ENCODE measurements at regions not wholly inside any gene's neighbourhood (a gene's known extent, or its start where the extent isn't known, plus 50 kb on each side); places are given as distances from the start of the nearest gene placed in this dataset.
"Not testable (repeated sequence)": the region's sequence is repeated elsewhere in the genome, so short reads cannot be mapped to it uniquely, and the experiment has no call there.

- not testable (repeated sequence) for H3K9me3 Mint-ChIP-seq, H3K27ac Mint-ChIP-seq, H3K4me1 Mint-ChIP-seq, DNase-seq, ATAC-seq, H3K4me3 Mint-ChIP-seq, H3K27me3 Mint-ChIP-seq
These were observed 201.5 kb upstream of the IRAK1BP1 start for GRCh38 chr6:78665819-78666218.

GRCh38 chr6:78666764-78667163 is 200.6 kb upstream of the IRAK1BP1 start:
- Mint-ChIP-seq H3K4me1 (no peaks in the 10 kb centered on the region), H3K9me3 (no peaks in the 10 kb centered on the region), H3K4me3 (no peak overlapping the region), H3K27ac (no peak overlapping the region), H3K27me3 (no peaks in the 10 kb centered on the region)
- no peak for DNase-seq
- no peak for ATAC-seq

- Mint-ChIP-seq H3K4me1 (no peaks in the 10 kb centered on the region), H3K27ac (no peak overlapping the region), H3K9me3 (no peaks in the 10 kb centered on the region), H3K27me3 (no peaks in the 10 kb centered on the region), H3K4me3 (no peak overlapping the region)
- DNase-seq: no peak
- no peak for ATAC-seq
These were observed 197.2 kb upstream of the IRAK1BP1 start for GRCh38 chr6:78670156-78670555.

GRCh38 chr6:78670802-78671201 is 196.5 kb upstream of the IRAK1BP1 start:
- no peak for ATAC-seq
- Mint-ChIP-seq H3K9me3 (no peaks in the 10 kb centered on the region), H3K27ac (no peak overlapping the region), H3K4me3 (no peak overlapping the region), H3K27me3 (no peaks in the 10 kb centered on the region), H3K4me1 (no peaks in the 10 kb centered on the region)
- DNase-seq: no peak

GRCh38 chr6:78676069-78677007 is 191.0 kb upstream of the IRAK1BP1 start:
- H3K27ac Mint-ChIP-seq, ATAC-seq, H3K27me3 Mint-ChIP-seq, H3K4me3 Mint-ChIP-seq, DNase-seq, H3K4me1 Mint-ChIP-seq: not testable (repeated sequence)
- peaks cover 0 to 19% of the 10 kb centered on the region in 2 donors for H3K9me3 Mint-ChIP-seq

- H3K4me3 Mint-ChIP-seq: no peak overlapping the region
- no peak overlapping the region for H3K27ac Mint-ChIP-seq
- peaks cover 0 to 4% of the 10 kb centered on the region in 2 donors for H3K9me3 Mint-ChIP-seq
- no peaks in the 10 kb centered on the region for H3K27me3 Mint-ChIP-seq
- no peaks in the 10 kb centered on the region for H3K4me1 Mint-ChIP-seq
- DNase-seq: no peak
- no peak for ATAC-seq
These were observed 178.7 kb upstream of the IRAK1BP1 start for GRCh38 chr6:78688668-78689067.

GRCh38 chr6:78693835-78694234 is 173.5 kb upstream of the IRAK1BP1 start:
- DNase-seq: no peak

GRCh38 chr6:78694628-78695027 is 172.7 kb upstream of the IRAK1BP1 start:
- H3K27me3 Mint-ChIP-seq, ATAC-seq, H3K27ac Mint-ChIP-seq: not testable (repeated sequence)

More at GRCh38 chr6:78693835-78694234, 173.5 kb upstream of the IRAK1BP1 start:
- Mint-ChIP-seq H3K4me1 (no peaks in the 10 kb centered on the region), H3K9me3 (peaks cover 8 to 14% of the 10 kb centered on the region in 2 donors), H3K27me3 (no peaks in the 10 kb centered on the region), H3K4me3 (no peak overlapping the region), H3K27ac (no peak overlapping the region)
- no peak for ATAC-seq

GRCh38 chr6:78700991-78701390 is 166.4 kb upstream of the IRAK1BP1 start:
- ATAC-seq (no peak), DNase-seq (no peak)
- H3K9me3 Mint-ChIP-seq: peaks cover 8 to 10% of the 10 kb centered on the region in 2 donors
- no peak overlapping the region for H3K4me3 Mint-ChIP-seq
- H3K27ac Mint-ChIP-seq: no peak overlapping the region
- no peaks in the 10 kb centered on the region for H3K4me1 Mint-ChIP-seq
- H3K27me3 Mint-ChIP-seq: no peaks in the 10 kb centered on the region

More at GRCh38 chr6:78694628-78695027, 172.7 kb upstream of the IRAK1BP1 start:
- H3K4me1 Mint-ChIP-seq, DNase-seq, H3K4me3 Mint-ChIP-seq: not testable (repeated sequence)
- peaks cover 8 to 13% of the 10 kb centered on the region in 2 donors for H3K9me3 Mint-ChIP-seq

GRCh38 chr6:78701407-78701806 is 165.9 kb upstream of the IRAK1BP1 start:
- no peak overlapping the region for H3K4me3 Mint-ChIP-seq
- H3K9me3 Mint-ChIP-seq: peaks cover 8 to 10% of the 10 kb centered on the region in 2 donors
- DNase-seq (no peak), ATAC-seq (no peak)
- H3K27ac Mint-ChIP-seq: no peak overlapping the region
- no peaks in the 10 kb centered on the region for H3K27me3 Mint-ChIP-seq
- H3K4me1 Mint-ChIP-seq: no peaks in the 10 kb centered on the region

- H3K9me3 Mint-ChIP-seq: no peaks in the 10 kb centered on the region
- no peak overlapping the region for H3K27ac Mint-ChIP-seq
- H3K4me3 Mint-ChIP-seq: no peak overlapping the region
- DNase-seq: no peak
- H3K27me3 Mint-ChIP-seq: no peaks in the 10 kb centered on the region
- no peak for ATAC-seq
- H3K4me1 Mint-ChIP-seq: no peaks in the 10 kb centered on the region
These were observed 158.3 kb upstream of the IRAK1BP1 start for GRCh38 chr6:78709021-78709420.

- ATAC-seq (no peak), DNase-seq (no peak)
- Mint-ChIP-seq H3K4me1 (no peaks in the 10 kb centered on the region), H3K9me3 (no peaks in the 10 kb centered on the region), H3K27ac (no peak overlapping the region), H3K4me3 (no peak overlapping the region), H3K27me3 (no peaks in the 10 kb centered on the region)
These were observed 153.8 kb upstream of the IRAK1BP1 start for GRCh38 chr6:78713564-78713963.

- DNase-seq: no peak
- no peak for ATAC-seq
- Mint-ChIP-seq H3K9me3 (peaks cover 34 to 54% of the 10 kb centered on the region in 2 donors), H3K4me3 (no peak overlapping the region), H3K4me1 (no peaks in the 10 kb centered on the region), H3K27ac (no peak overlapping the region), H3K27me3 (no peaks in the 10 kb centered on the region)
These were observed 123.2 kb upstream of the IRAK1BP1 start for GRCh38 chr6:78744144-78744543.

GRCh38 chr6:78746457-78746856 is 120.9 kb upstream of the IRAK1BP1 start:
- Mint-ChIP-seq H3K4me1 (no peaks in the 10 kb centered on the region), H3K27me3 (no peaks in the 10 kb centered on the region), H3K4me3 (no peak overlapping the region), H3K27ac (no peak overlapping the region), H3K9me3 (peaks cover 22 to 44% of the 10 kb centered on the region in 2 donors)
- DNase-seq: no peak
- no peak for ATAC-seq

GRCh38 chr6:78749326-78749725 is 118.0 kb upstream of the IRAK1BP1 start:
- no peaks in the 10 kb centered on the region for H3K4me1 Mint-ChIP-seq
- no peak overlapping the region for H3K27ac Mint-ChIP-seq
- H3K27me3 Mint-ChIP-seq: no peaks in the 10 kb centered on the region
- DNase-seq (no peak), ATAC-seq (no peak)
- H3K9me3 Mint-ChIP-seq: peaks cover 15 to 29% of the 10 kb centered on the region in 2 donors
- no peak overlapping the region for H3K4me3 Mint-ChIP-seq

GRCh38 chr6:78758297-78758798 is 109.0 kb upstream of the IRAK1BP1 start:
- ATAC-seq, H3K27me3 Mint-ChIP-seq, H3K4me3 Mint-ChIP-seq, DNase-seq, H3K4me1 Mint-ChIP-seq, H3K27ac Mint-ChIP-seq: not testable (repeated sequence)
- peaks cover 10 to 35% of the 10 kb centered on the region in 2 donors for H3K9me3 Mint-ChIP-seq

Data from stimulated activated naive CD8-positive, alpha-beta T cell treated with anti-CD3 and anti-CD28 coated beads, Interleukin-15, amount 100 ng/mL, for 72 hours (primary cell).